GM18907 (cell line): ENCODE measurements at regions not wholly inside any gene's neighbourhood (a gene's known extent, or its start where the extent isn't known, plus 50 kb on each side); places are given as distances from the start of the nearest gene placed in this dataset.

Experiments
- ATAC-seq: cut with Tn5 transposase; IDR thresholded peaks from one replicate; pipeline ENCODE4 v1.9.1; 2021; ENCODE audit warnings: mild to moderate bottlenecking, moderate library complexity; ENCODE audit not compliant: unreplicated experiment

- ATAC-seq: no peak
Measured at GRCh38 chr3:13266005-13266404, 154.1 kb downstream of the NUP210 start.

DNA sequence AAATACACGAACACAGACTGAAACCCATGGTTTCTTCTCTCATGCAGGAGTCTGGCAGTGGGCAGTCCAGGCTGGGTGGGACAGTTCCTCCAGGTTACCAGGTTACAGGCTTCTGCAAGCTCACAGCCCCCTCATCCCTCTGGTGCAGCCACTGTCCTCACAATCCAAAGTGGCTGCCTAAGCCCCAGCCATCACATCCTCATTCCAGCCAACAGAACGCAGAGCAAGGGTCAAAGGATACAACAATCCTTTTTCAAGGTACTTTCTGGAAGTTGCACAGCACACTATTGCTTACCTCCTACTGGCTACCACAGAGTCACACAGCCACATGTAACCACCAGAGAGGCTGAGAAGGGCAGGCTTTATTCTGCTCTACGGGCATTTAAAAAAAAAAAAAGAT lies 154.6 kb downstream of the NUP210 start:
- ATAC-seq: no peak

- no peak for ATAC-seq
Measured at GRCh38 chr3:13265016-13265415, 155.1 kb downstream of the NUP210 start.

- no peak for ATAC-seq
Measured at GRCh38 chr3:13264468-13264795, 155.7 kb downstream of the NUP210 start.

DNA sequence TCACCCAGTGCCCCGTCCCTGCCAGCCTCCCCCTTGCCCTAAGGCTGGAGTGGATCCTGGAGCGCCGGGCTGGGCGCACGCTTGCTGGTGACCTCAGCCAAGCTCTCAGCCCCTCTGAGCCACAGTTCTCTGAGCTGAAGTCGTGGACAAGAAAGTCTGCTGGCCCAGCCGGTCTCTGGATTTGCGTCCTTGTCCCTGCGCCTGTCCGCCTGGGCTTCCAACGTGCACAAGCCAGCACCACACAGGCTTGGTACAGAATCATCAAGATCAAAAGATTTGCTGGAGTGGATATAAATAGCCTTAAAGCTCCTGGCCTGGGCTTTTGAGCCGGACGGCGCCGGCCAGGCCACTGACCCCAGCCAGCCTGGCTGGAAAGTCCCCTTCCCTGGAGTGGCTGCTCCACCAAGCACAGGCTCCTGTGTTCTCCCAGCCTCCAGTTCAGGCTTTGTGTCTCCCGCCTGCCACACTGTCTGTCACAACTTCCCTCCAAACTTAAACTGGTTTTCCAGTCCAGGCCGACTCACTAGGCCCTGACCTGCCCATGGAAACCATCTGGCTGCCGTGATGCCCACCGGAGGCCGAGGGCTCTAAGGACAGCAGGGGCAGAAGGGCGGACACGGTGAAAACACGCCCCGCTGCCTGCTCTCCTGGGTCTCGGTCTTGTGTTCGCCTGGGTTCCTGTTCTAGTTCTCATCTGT lies 156.2 kb downstream of the NUP210 start:
- no peak for ATAC-seq

- ATAC-seq: no peak
Measured at GRCh38 chr3:13262493-13263211, 157.5 kb downstream of the NUP210 start.

GRCh38 chr3:13261892-13262291 lies 158.2 kb downstream of the NUP210 start:
- no peak for ATAC-seq

DNA sequence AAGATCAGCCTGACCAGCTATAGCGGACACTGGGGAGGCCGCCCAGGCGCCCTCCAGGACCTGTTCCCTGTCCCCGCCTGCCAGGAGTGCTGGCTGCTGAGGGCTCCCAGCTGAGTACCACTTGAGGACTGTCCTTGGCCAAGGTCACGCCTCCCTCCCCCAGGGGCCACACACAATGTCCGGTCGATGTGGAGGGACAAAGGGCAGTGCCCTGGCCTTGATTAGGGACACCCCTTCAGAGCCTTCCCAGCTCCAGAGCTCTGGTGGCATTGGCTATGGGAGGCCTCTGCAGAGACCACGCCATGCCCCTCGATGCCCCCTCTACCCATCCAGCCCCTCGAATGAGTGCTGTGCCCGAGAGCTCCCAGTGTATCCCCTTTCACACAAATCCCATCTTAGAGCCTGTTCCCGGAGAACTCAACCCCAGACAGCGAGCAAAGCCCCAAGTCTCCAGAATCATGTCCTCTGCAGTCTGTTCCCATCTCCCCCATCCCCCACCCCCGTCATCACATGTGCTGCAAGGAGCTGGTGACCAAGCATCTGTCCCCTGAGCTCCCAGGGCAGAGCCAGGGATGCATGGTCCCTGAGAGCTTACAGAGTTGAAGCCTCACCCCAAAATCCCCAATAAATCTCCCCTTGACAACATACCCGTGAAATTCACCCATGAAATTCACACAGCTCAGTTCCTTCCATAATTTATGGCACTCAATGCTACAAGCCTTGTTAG lies 158.9 kb downstream of the NUP210 start:
- no peak for ATAC-seq

DNA sequence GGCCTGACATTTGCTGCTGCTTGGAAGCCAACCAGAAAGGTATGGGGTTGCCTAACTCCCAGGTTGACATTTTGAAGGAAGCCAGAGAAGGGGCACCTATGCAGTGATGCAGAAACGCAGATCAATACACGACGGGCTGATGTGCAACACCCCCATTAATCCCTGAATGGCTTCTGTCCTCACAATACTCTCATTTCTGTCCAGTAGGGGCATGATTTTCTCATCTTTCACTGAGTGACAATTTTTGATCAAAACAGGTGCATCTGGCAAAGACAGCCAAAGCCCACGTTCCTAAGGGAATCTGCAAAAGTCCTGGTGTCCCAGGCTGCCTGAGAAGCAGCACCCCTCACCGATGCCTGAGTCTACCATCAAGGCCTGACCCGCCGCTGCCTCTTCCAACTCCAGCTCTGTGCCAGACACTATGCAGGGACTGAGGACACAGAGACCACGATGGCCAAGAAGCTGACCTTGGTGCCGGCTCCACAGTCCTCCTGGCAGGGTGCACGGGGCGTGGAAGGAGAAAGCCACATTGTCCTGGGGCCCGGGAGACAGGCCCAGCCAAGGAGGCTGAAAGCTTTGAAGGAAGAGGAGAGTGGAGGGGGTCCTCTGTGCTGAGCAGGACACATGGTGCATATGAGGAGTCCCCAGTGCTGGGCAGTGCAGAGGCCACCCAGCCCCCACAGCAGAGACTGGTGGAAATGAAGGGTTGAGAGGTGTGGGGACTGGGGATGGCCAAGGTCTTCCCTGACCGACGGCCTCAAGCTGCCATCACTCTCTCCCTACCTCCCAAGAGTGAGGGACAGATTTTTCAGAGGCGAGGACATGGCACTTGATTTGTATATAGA lies 159.6 kb downstream of the NUP210 start:
- ATAC-seq: no peak

GRCh38 chr3:13259831-13260230 lies 160.3 kb downstream of the NUP210 start:
- no peak for ATAC-seq

DNA sequence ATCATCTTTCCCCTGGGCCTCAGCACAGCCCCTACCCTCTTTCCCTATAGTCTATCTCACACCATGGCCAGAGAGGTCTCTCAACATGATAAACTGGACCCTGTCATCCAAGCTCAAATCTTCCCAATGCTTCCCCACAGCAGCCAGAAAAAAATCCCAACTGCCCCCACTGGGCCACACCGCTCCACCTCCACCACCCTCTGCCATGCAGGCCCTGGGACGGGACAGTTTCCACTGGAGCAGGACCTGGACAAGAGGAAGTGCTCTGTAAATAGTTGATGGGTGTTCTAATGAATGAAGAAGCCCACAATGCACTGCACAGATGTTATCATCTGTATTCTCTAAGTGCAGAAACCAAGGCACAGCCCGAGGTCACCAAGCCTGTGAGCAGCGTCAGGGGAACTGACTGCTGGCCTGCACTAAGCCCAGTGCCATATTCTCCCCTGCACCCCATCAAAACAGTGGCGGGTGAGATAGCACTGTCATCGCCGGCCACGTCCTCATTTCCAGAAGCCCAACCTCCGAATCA lies 161.1 kb downstream of the NUP210 start:
- ATAC-seq: no peak

- no peak for ATAC-seq
Measured at GRCh38 chr3:13258280-13258679, 161.8 kb downstream of the NUP210 start.

DNA sequence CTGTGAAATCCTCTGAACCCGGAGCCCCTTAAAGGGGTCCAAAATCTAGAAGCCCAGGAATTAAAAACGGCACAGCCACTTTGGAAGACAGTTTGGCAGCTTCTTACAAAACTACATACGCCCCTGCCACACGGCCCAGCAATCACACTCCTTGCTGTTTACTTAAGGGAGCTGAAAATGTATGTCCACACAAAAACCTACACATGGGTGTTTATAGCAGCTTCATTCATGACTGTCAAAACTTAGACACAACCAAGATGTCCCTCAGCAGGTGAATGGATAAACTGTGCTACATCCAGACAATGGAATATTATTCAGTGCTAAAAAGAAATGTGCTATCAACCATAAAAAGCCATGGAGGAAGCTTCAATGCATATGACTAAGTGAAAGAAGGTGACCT lies 162.5 kb downstream of the NUP210 start:
- ATAC-seq: no peak

GRCh38 chr3:13256845-13257244 lies 163.3 kb downstream of the NUP210 start:
- ATAC-seq: no peak

- no peak for ATAC-seq
Measured at GRCh38 chr3:13254028-13254951, 165.8 kb downstream of the NUP210 start.

DNA sequence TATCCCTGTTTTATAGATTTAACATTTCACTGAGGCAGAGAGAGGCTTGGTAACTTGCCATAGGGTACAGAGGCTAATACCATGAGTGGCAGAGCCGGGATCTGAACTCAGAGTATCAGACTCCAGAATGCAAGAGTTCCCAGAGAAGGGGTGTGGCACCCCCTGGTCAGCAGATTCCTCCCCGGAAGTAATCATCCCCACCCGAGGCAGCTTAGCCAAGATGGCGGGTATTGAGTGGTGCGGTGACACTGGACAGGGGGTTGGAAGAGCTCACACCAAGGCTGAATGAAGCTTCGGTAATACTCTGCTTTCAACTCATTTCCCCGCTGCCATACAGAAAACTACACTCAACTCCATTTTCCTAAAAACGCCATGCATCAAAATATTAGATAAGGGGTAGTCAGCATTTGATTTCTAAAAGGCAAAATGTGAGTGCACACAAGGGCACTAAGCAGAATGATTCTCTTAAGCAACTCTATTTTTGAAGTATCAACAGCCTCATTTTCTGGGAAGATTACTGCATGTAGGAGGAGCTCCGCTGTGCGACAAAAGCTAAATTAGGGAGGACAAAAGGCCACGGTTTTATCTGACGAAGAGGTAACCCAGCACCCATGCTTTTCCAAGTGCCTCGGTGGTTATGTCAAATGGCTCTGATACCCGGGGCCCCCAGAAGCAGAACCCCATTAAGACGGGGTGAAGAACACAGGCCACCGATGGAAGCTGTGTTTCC lies 166.7 kb downstream of the NUP210 start:
- no peak for ATAC-seq

DNA sequence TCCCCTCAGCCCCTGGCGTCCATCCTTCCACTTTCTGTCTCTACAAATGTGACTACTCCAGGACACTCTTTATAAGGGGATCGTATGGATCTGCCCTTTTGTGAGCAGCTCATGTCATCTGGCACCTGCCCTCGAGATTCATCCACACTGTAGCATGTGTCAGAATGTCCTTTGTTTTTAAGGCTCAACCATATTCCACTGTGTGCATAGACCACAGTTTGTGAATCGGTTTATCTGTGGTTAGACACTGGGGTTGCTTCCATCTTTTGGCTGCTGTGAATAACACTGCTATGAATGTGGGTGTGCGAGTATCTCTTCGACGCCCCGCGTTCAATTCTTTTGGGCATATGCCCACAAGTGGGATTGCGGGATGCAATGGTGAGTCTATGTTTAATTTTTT lies 167.9 kb downstream of the NUP210 start:
- no peak for ATAC-seq

DNA sequence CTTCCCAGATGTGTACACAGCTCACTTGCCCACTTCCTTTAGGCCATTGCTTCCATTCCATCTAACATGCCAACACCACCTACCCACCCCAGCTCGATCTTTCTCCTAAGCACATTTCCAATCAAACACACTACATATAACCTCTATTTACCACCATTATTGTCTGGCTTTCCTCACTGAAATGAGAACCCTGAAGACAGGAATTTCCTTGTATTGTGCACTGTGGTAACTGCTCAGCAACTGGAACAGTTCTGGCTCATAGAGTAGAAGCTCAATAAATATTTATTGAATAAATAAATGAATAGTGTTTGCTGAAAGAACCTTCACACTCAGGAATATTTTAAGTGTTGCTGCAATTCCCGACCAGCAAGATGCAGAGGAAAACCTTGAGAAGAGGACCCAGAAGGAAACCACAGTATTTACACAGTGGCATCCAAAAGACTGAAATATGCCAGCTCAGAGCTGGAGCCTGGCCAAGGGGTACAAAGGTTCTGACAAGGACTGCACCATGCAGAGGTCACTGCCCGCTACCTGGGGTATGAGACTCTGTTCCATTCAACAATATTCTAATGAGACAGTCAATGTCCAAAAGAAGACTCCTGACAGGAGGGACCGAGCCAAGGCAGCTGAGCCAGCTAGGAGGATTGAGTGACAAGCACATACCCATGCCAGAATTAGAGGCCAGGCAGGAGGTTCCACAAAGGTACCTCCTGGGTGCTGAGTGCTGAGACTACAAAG lies 168.8 kb downstream of the NUP210 start:
- no peak for ATAC-seq
